Mesendoderm (in vitro differentiated cells): ENCODE measurements at regions not wholly inside any gene's neighbourhood (a gene's known extent, or its start where the extent isn't known, plus 50 kb on each side); places are given as distances from the start of the nearest gene placed in this dataset.

Experiments
- DNase-seq: peaks from one replicate; pipeline ENCODE4 v3.0.0; 2013
- H2AK5ac ChIP-seq: 2 replicates; pipeline ENCODE4 v1.6.1; 2013; ENCODE audit warnings: low read length, inconsistent platforms
- H2BK120ac ChIP-seq: 2 replicates; pipeline ENCODE4 v1.6.1; 2013; ENCODE audit warnings: low read depth, mild to moderate bottlenecking, low read length, moderate library complexity, mixed read lengths
- H2BK15ac ChIP-seq: replicated peaks from 2 replicates; pipeline ENCODE4 v1.6.1; 2013; ENCODE audit warnings: low read depth, mild to moderate bottlenecking, moderate library complexity
- H2BK5ac ChIP-seq: 2 replicates; pipeline ENCODE4 v1.6.1; 2013; ENCODE audit warnings: low read length, inconsistent platforms
- H3K18ac ChIP-seq: 2 replicates; pipeline ENCODE4 v1.6.1; 2013; ENCODE audit warnings: mild to moderate bottlenecking, low read length, mixed read lengths
- H3K23ac ChIP-seq: one replicate; pipeline ENCODE4 v1.6.1; 2013; ENCODE audit warnings: low read length
- H3K27ac ChIP-seq: 2 replicates; pipeline ENCODE4 v1.5.1; 2013; ENCODE audit warnings: low read depth, mild to moderate bottlenecking, inconsistent platforms, low read length, moderate library complexity
- H3K27me3 ChIP-seq: 2 replicates; pipeline ENCODE4 v1.6.1; 2013; ENCODE audit warnings: low read length, control low read depth, mild to moderate bottlenecking, inconsistent platforms; ENCODE audit not compliant: insufficient read depth, poor library complexity
- H3K36me3 ChIP-seq: 2 replicates; pipeline ENCODE4 v1.6.1; 2013; ENCODE audit warnings: low read length, inconsistent platforms; ENCODE audit not compliant: control insufficient read depth, insufficient read depth
- H3K4ac ChIP-seq: one replicate; pipeline ENCODE4 v1.6.1; 2013; ENCODE audit warnings: low read depth, mild to moderate bottlenecking, low read length, moderate library complexity
- H3K4me1 ChIP-seq: 2 replicates; pipeline ENCODE4 v1.6.1; 2013; ENCODE audit warnings: low read depth, low read length, inconsistent platforms; ENCODE audit not compliant: control insufficient read depth
- H3K4me2 ChIP-seq: 2 replicates; pipeline ENCODE4 v1.6.1; 2013; ENCODE audit warnings: low read length
- H3K4me3 ChIP-seq: 2 replicates; pipeline ENCODE4 v1.5.1; 2013; ENCODE audit warnings: mild to moderate bottlenecking, low read length
- H3K56ac ChIP-seq: one replicate; pipeline ENCODE4 v1.6.1; 2013; ENCODE audit warnings: low read length
- H3K79me1 ChIP-seq: 2 replicates; pipeline ENCODE4 v1.6.1; 2013; ENCODE audit warnings: low read length, inconsistent platforms
- H3K79me2 ChIP-seq: 2 replicates; pipeline ENCODE4 v1.6.1; 2013; ENCODE audit warnings: mild to moderate bottlenecking, low read length; ENCODE audit not compliant: control insufficient read depth, insufficient read depth
- H3K9ac ChIP-seq: 2 replicates; pipeline ENCODE4 v1.6.1; 2013; ENCODE audit warnings: low read length, inconsistent platforms
- H4K5ac ChIP-seq: one replicate; pipeline ENCODE4 v1.6.1; 2013; ENCODE audit warnings: low read length
- H4K8ac ChIP-seq: one replicate; pipeline ENCODE4 v1.6.1; 2013; ENCODE audit warnings: low read depth, mild to moderate bottlenecking, control low read depth, low read length, moderate library complexity
- WGBS: extraction: QIAGEN DNeasy Blood & Tissue Kit; methylation state at CpG from one replicate; pipeline ENCODE4 v1.1.7; 2013; ENCODE audit warnings: low lambda C conversion rate, missing lambda C conversion rate; ENCODE audit not compliant: insufficient coverage; ENCODE audit errors: extremely low coverage; 5-methylcytosine and 5-hydroxymethylcytosine counted together

DNA sequence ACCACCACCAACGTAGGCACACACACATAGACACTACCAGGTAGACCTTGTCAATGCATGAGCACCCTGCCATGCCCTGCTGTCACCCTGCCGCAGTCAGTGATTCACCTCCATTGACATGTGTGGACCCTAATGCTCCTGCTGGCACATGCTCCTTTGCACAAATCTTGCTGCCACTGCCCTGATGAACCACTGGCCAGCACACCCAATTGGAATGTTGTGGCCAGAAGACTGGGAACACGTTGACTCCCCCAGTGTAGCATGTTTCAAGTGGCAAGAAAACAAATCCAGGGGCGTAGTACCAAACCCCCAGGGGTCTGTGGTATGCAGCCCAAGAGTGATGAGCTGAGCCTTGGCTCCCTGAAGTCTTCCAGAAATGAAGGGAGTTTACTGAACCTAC lies 486.4 kb upstream of the KIF2B start:
- Histone ChIP-seq H3K4me2 (no peak overlapping the region), H3K23ac (no peak overlapping the region), H3K56ac (no peak overlapping the region), H3K27ac (no peak overlapping the region), H3K18ac (no peak overlapping the region), H3K4me1 (no peaks in the 10 kb centered on the region), H2BK5ac (no peak overlapping the region), H2BK120ac (no peak overlapping the region), H3K79me1 (no peaks in the 10 kb centered on the region), H4K5ac (no peak overlapping the region), H4K8ac (no peak overlapping the region), H3K36me3 (no peaks in the 10 kb centered on the region), H3K27me3 (no peaks in the 10 kb centered on the region), H3K9ac (no peak overlapping the region), H2BK15ac (no peak overlapping the region), H3K4me3 (no peak overlapping the region), H2AK5ac (no peak overlapping the region), H3K4ac (no peak overlapping the region), H3K79me2 (no peaks in the 10 kb centered on the region)
- WGBS, result no CpG with 5 or more reads among the region's 4 CpGs
- no peak for DNase-seq

DNA sequence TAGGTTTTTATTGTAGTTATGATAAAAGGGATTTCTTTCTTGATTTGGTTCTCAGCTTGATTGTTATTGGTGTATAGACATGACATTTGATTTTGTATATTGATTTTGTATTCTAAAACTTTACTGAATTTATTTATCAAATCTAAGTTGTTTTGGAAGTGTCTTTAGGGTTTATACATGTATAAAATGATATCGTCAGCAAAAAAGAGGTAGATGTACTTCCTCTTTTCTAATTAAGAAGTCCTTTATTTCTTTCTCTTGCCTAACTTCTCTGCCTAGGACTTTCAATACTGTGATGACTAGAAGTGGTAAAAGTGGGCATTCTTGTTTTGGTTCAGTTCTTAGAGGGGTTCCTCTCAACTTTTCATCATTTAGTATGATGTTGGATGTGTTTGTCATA lies 487.3 kb upstream of the KIF2B start:
- H3K9ac ChIP-seq, result no peak overlapping the region
- H3K79me2 ChIP-seq, result no peaks in the 10 kb centered on the region
- H2BK120ac ChIP-seq, result no peak overlapping the region
- no peak for DNase-seq
- H3K27ac ChIP-seq, result no peak overlapping the region
- no peak overlapping the region for H2AK5ac ChIP-seq
- H3K27me3 ChIP-seq, result no peaks in the 10 kb centered on the region
- no peak overlapping the region for H4K5ac ChIP-seq
- no peak overlapping the region for H3K4ac ChIP-seq
- no peak overlapping the region for H3K23ac ChIP-seq
- H3K56ac ChIP-seq, result no peak overlapping the region
- H3K18ac ChIP-seq, result no peak overlapping the region
- no peak overlapping the region for H4K8ac ChIP-seq
- H3K4me2 ChIP-seq, result no peak overlapping the region
- no peak overlapping the region for H2BK15ac ChIP-seq
- no peak overlapping the region for H3K4me3 ChIP-seq
- WGBS, result no CpG with 5 or more reads among the region's 1 CpG
- no peaks in the 10 kb centered on the region for H3K79me1 ChIP-seq
- no peaks in the 10 kb centered on the region for H3K4me1 ChIP-seq
- no peak overlapping the region for H2BK5ac ChIP-seq
- no peaks in the 10 kb centered on the region for H3K36me3 ChIP-seq

DNA sequence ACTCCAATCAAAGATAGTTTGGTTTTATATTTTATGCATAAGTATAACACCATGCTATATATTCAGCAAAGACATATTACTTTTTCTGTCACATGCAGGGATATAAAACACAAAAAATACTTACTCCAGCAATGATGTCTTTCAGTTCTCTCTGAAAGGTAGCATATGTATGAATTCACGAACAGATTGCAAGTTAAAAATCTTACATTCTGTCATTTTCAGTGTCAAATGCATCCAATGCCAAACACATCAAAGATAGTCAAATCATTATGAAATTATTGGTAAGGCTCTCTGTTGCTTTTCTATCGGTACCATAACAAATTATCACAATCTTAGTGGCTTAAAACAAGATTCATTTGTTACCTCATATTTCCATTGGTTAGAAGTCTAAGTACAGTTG lies 492.0 kb upstream of the KIF2B start:
- H4K8ac ChIP-seq, result no peak overlapping the region
- H2BK120ac ChIP-seq, result no peak overlapping the region
- WGBS, result no CpG with 5 or more reads among the region's 2 CpGs

DNA sequence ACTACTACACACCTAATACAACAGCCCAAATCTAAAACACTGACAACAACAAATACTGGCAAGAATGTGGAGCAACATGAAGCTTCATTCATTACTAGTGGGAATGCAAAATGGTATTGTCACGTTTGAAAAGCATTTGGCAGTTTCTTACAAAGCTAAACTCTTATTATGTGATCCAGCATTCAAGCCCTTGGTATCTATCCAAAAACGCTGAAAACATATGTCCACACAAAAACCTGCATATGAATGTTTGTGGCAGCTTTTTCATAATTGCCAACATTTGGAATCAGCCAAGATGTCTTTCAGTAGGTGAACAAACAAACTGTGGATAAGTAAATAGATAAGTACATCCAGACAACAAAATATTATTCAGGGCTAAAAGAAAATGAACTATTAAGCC lies 501.1 kb upstream of the KIF2B start:
- no peak overlapping the region for H2BK15ac ChIP-seq
- no peak overlapping the region for H3K9ac ChIP-seq
- H3K4me2 ChIP-seq, result no peak overlapping the region
- no peak overlapping the region for H2BK5ac ChIP-seq
- no peak for DNase-seq
- no peak overlapping the region for H3K4ac ChIP-seq
- H4K8ac ChIP-seq, result no peak overlapping the region
- H3K36me3 ChIP-seq, result no peaks in the 10 kb centered on the region
- H3K27me3 ChIP-seq, result no peaks in the 10 kb centered on the region
- H3K27ac ChIP-seq, result no peak overlapping the region
- no peak overlapping the region for H3K18ac ChIP-seq
- no peak overlapping the region for H3K23ac ChIP-seq
- no peaks in the 10 kb centered on the region for H3K79me2 ChIP-seq
- no peaks in the 10 kb centered on the region for H3K79me1 ChIP-seq
- H4K5ac ChIP-seq, result no peak overlapping the region
- WGBS, result no CpG with 5 or more reads among the region's 2 CpGs
- H2BK120ac ChIP-seq, result no peak overlapping the region
- H3K4me3 ChIP-seq, result no peak overlapping the region
- H3K56ac ChIP-seq, result no peak overlapping the region
- H2AK5ac ChIP-seq, result no peak overlapping the region
- H3K4me1 ChIP-seq, result no peaks in the 10 kb centered on the region

More for the DNA sequence above, 492.0 kb upstream of the KIF2B start:
- no peak overlapping the region for H4K5ac ChIP-seq
- no peak overlapping the region for H3K23ac ChIP-seq
- H3K4ac ChIP-seq, result no peak overlapping the region
- no peak overlapping the region for H3K27ac ChIP-seq
- no peaks in the 10 kb centered on the region for H3K27me3 ChIP-seq
- H3K56ac ChIP-seq, result no peak overlapping the region
- H3K18ac ChIP-seq, result no peak overlapping the region
- H3K4me1 ChIP-seq, result no peaks in the 10 kb centered on the region
- no peak overlapping the region for H2AK5ac ChIP-seq
- no peak overlapping the region for H3K4me3 ChIP-seq
- no peaks in the 10 kb centered on the region for H3K79me1 ChIP-seq
- no peak overlapping the region for H3K9ac ChIP-seq
- H2BK5ac ChIP-seq, result no peak overlapping the region
- H3K4me2 ChIP-seq, result no peak overlapping the region
- H3K79me2 ChIP-seq, result no peaks in the 10 kb centered on the region
- no peak overlapping the region for H2BK15ac ChIP-seq
- no peak for DNase-seq
- H3K36me3 ChIP-seq, result no peaks in the 10 kb centered on the region

DNA sequence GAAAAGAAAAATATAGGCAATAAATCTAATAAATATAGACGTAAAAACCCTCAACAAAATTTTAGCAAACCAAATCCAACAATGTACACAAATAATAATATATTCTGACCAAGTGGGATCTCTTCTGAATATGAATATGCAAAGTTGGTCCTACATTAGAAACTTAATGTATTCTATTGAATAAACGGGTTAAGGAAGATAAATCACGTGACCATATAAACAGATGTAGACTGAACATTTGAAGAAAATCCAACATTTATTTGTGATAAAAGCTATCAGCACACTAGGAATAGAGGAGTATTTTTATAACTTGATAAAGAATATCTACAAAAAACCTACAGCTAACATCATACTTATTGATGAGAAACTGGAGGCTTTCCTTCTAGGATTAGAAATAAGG lies 502.8 kb upstream of the KIF2B start:
- Histone ChIP-seq H2AK5ac (no peak overlapping the region), H3K27me3 (no peaks in the 10 kb centered on the region), H3K18ac (no peak overlapping the region), H3K9ac (no peak overlapping the region), H3K4me3 (no peak overlapping the region), H3K23ac (no peak overlapping the region), H2BK120ac (no peak overlapping the region), H3K79me1 (no peaks in the 10 kb centered on the region), H3K79me2 (no peaks in the 10 kb centered on the region), H3K27ac (no peak overlapping the region), H3K4me1 (no peaks in the 10 kb centered on the region), H3K4ac (no peak overlapping the region), H4K5ac (no peak overlapping the region), H4K8ac (no peak overlapping the region), H3K36me3 (no peaks in the 10 kb centered on the region), H3K4me2 (no peak overlapping the region), H3K56ac (no peak overlapping the region), H2BK15ac (no peak overlapping the region), H2BK5ac (no peak overlapping the region)
- WGBS, result no CpG with 5 or more reads among the region's 3 CpGs
- DNase-seq, result no peak

DNA sequence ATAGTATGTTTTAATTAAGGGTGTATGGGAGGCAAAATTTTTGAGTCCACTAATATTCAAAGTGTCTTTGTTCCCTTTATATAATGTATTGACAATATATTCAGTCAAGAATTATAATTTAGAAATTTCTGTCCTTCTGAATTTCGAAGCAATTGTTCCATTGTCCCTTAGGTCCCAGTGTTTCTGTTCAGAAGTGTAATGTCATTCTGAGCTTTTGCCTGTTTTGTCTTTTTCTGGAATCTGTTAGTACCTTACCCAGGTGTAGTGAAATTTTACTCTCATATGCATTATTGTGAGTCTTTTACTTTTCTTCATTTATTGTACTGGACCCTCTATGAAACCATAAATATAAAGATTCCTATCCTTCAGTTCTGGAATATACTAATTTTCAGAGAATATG lies 505.7 kb upstream of the KIF2B start:
- Histone ChIP-seq H3K79me1 (no peaks in the 10 kb centered on the region), H3K23ac (no peak overlapping the region), H3K18ac (no peak overlapping the region), H2BK15ac (no peak overlapping the region), H3K56ac (no peak overlapping the region), H3K36me3 (no peaks in the 10 kb centered on the region), H3K9ac (no peak overlapping the region), H2BK5ac (no peak overlapping the region), H3K27me3 (no peaks in the 10 kb centered on the region), H4K8ac (no peak overlapping the region), H3K79me2 (no peaks in the 10 kb centered on the region), H3K4me2 (no peak overlapping the region), H4K5ac (no peak overlapping the region), H3K27ac (no peak overlapping the region), H3K4ac (no peak overlapping the region), H2AK5ac (no peak overlapping the region), H3K4me3 (no peak overlapping the region), H3K4me1 (no peaks in the 10 kb centered on the region), H2BK120ac (no peak overlapping the region)
- DNase-seq, result no peak
- WGBS, result no CpG with 5 or more reads among the region's 1 CpG
